GM12878 (cell line): ENCODE measurements at regions not wholly inside any gene's neighbourhood (a gene's known extent, or its start where the extent isn't known, plus 50 kb on each side); places are given as distances from the start of the nearest gene placed in this dataset.

Experiments
- ATAC-seq: fragments of 200-7000 bp; cut with Tn5 transposase; 3 replicates; pipeline ENCODE4 v1.9.1; 2020; ENCODE audit warnings: mild to moderate bottlenecking, moderate library complexity
- BruUV-seq: library from RNA; stranded (reverse); fragments of 400-500 nt; replicated peaks from 2 replicates; lab custom pipeline; 2021; lab: Mats Ljungman, UMichigan
- CTCF ChIA-PET: fragments of 300-600 bp; sonication (Branson Sonifier 250); formaldehyde crosslinking; extraction: SDS; loops from one replicate; lab custom pipeline; 2021; ENCODE audit warnings: inconsistent platforms; lab: Yijun Ruan, JAX
- POLR2A ChIA-PET: fragments of 350-600 bp; formaldehyde crosslinking; extraction: SDS; loops from one replicate; lab custom pipeline; 2021; ENCODE audit warnings: inconsistent platforms; lab: Charles Lee
- RAD21 ChIA-PET: fragments of 300-600 bp; sonication (Branson Sonifier 250); formaldehyde crosslinking; loops from one replicate; lab custom pipeline; 2023; ENCODE audit warnings: antibody characterized with exemption; ENCODE audit not compliant: unreplicated experiment; lab: Charles Lee
- SMC1A ChIA-PET: fragments of 300-600 bp; sonication (Branson Sonifier 250); formaldehyde crosslinking; loops from one replicate; lab custom pipeline; 2023; ENCODE audit not compliant: unreplicated experiment, uncharacterized antibody; lab: Charles Lee
- DNase-seq: peaks from one replicate; pipeline ENCODE4 v3.0.0-alpha.2; 2011; ENCODE audit warnings: low read depth, low spot score
- FAIRE-seq: peaks from 3 replicates; lab custom pipeline; 2011; peaks lifted over from hg19 to GRCh38; lab: Jason Lieb, UNC
- H2AFZ ChIP-seq: 2 replicates; pipeline ENCODE4 v1.6.0; 2011; ENCODE audit warnings: low read depth, low read length, control low read depth; ENCODE audit not compliant: control insufficient read depth
- H3K27ac ChIP-seq: 2 replicates; pipeline ENCODE4 v1.5.1; 2011; ENCODE audit warnings: control low read depth; ENCODE audit not compliant: control insufficient read depth, insufficient read depth
- H3K27me3 ChIP-seq, 2 experiments: replicated peaks in 1 of 2; 2 replicates each; pipeline versions ENCODE4 v1.6.0 to v1.6.1; 2011; ENCODE audit warnings: low read length in 1 of 2; ENCODE audit not compliant: control insufficient read depth in 2 of 2, insufficient read depth in 2 of 2
- H3K36me3 ChIP-seq, 2 experiments: 2 replicates each; pipeline ENCODE4 v1.5.1; 2011; ENCODE audit warnings: low read length in 1 of 2; ENCODE audit not compliant: control insufficient read depth in 2 of 2, insufficient read depth in 2 of 2
- H3K4me1 ChIP-seq: 2 replicates; pipeline ENCODE4 v1.6.1; 2011; ENCODE audit warnings: mild to moderate bottlenecking, low read length, moderate library complexity, mixed read lengths; ENCODE audit not compliant: control insufficient read depth, insufficient read depth
- H3K4me2 ChIP-seq: 2 replicates; pipeline ENCODE4 v1.6.0; 2011; ENCODE audit warnings: control low read depth; ENCODE audit not compliant: control insufficient read depth, insufficient read depth
- H3K4me3 ChIP-seq: fragments of 200-600 bp; sonication (generic); 2 replicates; pipeline ENCODE4 v1.5.1; 2016
- H3K79me2 ChIP-seq: 2 replicates; pipeline ENCODE4 v1.6.0; 2011; ENCODE audit warnings: low read length; ENCODE audit not compliant: control insufficient read depth, insufficient read depth
- H3K9ac ChIP-seq: 2 replicates; pipeline ENCODE4 v1.8.0; 2011; ENCODE audit warnings: low read length, control low read depth, mixed read lengths; ENCODE audit not compliant: control insufficient read depth, insufficient read depth
- H3K9me3 ChIP-seq: replicated peaks from 3 replicates; pipeline ENCODE4 v1.5.1; 2011; ENCODE audit warnings: mild to moderate bottlenecking, low read length; ENCODE audit not compliant: control insufficient read depth, insufficient read depth
- H4K20me1 ChIP-seq: 2 replicates; pipeline ENCODE4 v1.6.0; 2011; ENCODE audit not compliant: control insufficient read depth, insufficient read depth
- CEBPZ ChIP-seq: fragments of 150-350 bp; IDR thresholded peaks from 2 replicates; pipeline ENCODE4 v1.6.1; 2016; ENCODE audit warnings: low read depth, low read length
- E2F8 ChIP-seq: fragments of 450-650 bp; IDR thresholded peaks from 2 replicates; pipeline ENCODE4 v1.6.1; 2018; ENCODE audit warnings: mild to moderate bottlenecking, low read depth, moderate library complexity; ENCODE audit not compliant: partially characterized antibody
- GATAD2B ChIP-seq: fragments of 450-650 bp; conservative IDR thresholded peaks from 2 replicates; pipeline ENCODE4 v1.6.1; 2017; ENCODE audit warnings: low read depth, mild to moderate bottlenecking, moderate library complexity
- POU2F2 ChIP-seq: IDR thresholded peaks from 3 replicates; pipeline ENCODE4 v1.6.1; 2011; ENCODE audit warnings: low read depth, mild to moderate bottlenecking, low read length, borderline replicate concordance
- SMAD1 ChIP-seq: fragments of 450-650 bp; IDR thresholded peaks from 2 replicates; pipeline ENCODE4 v1.6.1; 2018; ENCODE audit warnings: mild to moderate bottlenecking, low read depth; ENCODE audit not compliant: partially characterized antibody
- SUZ12 ChIP-seq: fragments of 200-600 bp; sonication (generic); IDR thresholded peaks from one replicate; pipeline ENCODE4 v1.6.1; 2018; ENCODE audit warnings: antibody characterized with exemption, mild to moderate bottlenecking; ENCODE audit not compliant: unreplicated experiment
- WGBS: methylation state at CpG from one replicate; pipeline ENCODE4 v1.1.6; 2016; ENCODE audit warnings: low lambda C conversion rate; ENCODE audit not compliant: insufficient replicate concordance, insufficient coverage; ENCODE audit errors: missing lambda C conversion rate; 5-methylcytosine and 5-hydroxymethylcytosine counted together
- in situ Hi-C: fragments of 300-500 bp; cut with MboI; formaldehyde crosslinking; loops from 9 replicates; pipeline ENCODE4 v1.14.3; 2018; ENCODE audit warnings: mixed read lengths
- intact Hi-C: fragments of 100-400 bp; cut with micrococcal nuclease; formaldehyde crosslinking; loops from one replicate; pipeline ENCODE4 v1.14.2; 2022; ENCODE audit not compliant: unreplicated experiment
- TF ChIP-seq, protein P1 (sequence below): fragments of 450-650 bp; formaldehyde crosslinking; IDR thresholded peaks from 2 replicates; pipeline ENCODE4 v1.5.0; 2022; ENCODE audit warnings: mild to moderate bottlenecking, missing genetic modification characterization
- TF ChIP-seq, protein P2 (sequence below): fragments of 450-650 bp; IDR thresholded peaks from 2 replicates; pipeline ENCODE4 v1.6.1; 2017; ENCODE audit warnings: mild to moderate bottlenecking

DNA sequence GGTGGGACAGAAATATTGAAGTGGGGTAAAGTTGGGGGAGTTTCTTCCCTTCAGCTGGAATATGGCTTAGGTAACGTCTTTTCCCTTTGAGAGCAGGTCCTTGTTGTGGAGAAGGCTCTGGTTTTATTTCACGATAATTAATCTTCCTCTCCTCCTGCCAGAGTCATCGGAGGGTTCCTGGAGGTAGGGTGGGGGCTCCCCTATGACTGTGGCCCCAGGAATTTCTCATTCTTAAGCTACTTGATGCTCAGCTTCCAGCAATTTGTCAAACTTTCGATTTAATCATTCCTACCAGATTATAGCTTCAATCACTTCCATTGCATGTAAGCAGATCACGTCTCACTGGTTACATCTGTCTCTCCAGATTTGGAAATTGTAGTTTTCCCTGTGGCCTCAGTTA lies 242.8 kb upstream of the PLET1 start (continued):
- TF ChIP-seq, protein P1, sequence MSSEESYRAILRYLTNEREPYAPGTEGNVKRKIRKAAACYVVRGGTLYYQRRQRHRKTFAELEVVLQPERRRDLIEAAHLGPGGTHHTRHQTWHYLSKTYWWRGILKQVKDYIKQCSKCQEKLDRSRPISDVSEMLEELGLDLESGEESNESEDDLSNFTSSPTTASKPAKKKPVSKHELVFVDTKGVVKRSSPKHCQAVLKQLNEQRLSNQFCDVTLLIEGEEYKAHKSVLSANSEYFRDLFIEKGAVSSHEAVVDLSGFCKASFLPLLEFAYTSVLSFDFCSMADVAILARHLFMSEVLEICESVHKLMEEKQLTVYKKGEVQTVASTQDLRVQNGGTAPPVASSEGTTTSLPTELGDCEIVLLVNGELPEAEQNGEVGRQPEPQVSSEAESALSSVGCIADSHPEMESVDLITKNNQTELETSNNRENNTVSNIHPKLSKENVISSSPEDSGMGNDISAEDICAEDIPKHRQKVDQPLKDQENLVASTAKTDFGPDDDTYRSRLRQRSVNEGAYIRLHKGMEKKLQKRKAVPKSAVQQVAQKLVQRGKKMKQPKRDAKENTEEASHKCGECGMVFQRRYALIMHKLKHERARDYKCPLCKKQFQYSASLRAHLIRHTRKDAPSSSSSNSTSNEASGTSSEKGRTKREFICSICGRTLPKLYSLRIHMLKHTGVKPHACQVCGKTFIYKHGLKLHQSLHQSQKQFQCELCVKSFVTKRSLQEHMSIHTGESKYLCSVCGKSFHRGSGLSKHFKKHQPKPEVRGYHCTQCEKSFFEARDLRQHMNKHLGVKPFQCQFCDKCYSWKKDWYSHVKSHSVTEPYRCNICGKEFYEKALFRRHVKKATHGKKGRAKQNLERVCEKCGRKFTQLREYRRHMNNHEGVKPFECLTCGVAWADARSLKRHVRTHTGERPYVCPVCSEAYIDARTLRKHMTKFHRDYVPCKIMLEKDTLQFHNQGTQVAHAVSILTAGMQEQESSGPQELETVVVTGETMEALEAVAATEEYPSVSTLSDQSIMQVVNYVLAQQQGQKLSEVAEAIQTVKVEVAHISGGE (CRISPR knock-in tag): no peak
- TF ChIP-seq SMAD1 (no peak), E2F8 (no peak)

- ChIA-PET SMC1A (no interaction called here), RAD21 (no interaction called here), POLR2A (no interaction called here), CTCF (no interaction called here)
- in situ Hi-C loops: no loop called here
- DNase-seq (no peak), ATAC-seq (no peak), FAIRE-seq (no peak)
- H4K20me1 ChIP-seq: no peaks in the 10 kb centered on the region
- H3K27ac ChIP-seq: no peak overlapping the region
- no TSS peak for BruUV-seq
- no peak overlapping the region for H3K4me3 ChIP-seq
- H3K4me2 ChIP-seq: no peak overlapping the region
- no peaks in the 10 kb centered on the region for H3K9me3 ChIP-seq
- H3K9ac ChIP-seq: no peak overlapping the region
- WGBS: 94% methylated on average over 1 of the region's 1 CpG
- intact Hi-C loops: no loop called here
- H3K79me2 ChIP-seq: no peaks in the 10 kb centered on the region
- no peak overlapping the region for H2AFZ ChIP-seq
- peaks cover 1 to 4% of the 10 kb centered on the region in 2 experiments; a peak in 2 of 4 replicates for H3K27me3 ChIP-seq
- no peaks in the 10 kb centered on the region for H3K36me3 ChIP-seq
- H3K4me1 ChIP-seq: no peaks in the 10 kb centered on the region
- no peak for TF ChIP-seq CEBPZ
- TF ChIP-seq POU2F2: no peak
- TF ChIP-seq, protein P2, sequence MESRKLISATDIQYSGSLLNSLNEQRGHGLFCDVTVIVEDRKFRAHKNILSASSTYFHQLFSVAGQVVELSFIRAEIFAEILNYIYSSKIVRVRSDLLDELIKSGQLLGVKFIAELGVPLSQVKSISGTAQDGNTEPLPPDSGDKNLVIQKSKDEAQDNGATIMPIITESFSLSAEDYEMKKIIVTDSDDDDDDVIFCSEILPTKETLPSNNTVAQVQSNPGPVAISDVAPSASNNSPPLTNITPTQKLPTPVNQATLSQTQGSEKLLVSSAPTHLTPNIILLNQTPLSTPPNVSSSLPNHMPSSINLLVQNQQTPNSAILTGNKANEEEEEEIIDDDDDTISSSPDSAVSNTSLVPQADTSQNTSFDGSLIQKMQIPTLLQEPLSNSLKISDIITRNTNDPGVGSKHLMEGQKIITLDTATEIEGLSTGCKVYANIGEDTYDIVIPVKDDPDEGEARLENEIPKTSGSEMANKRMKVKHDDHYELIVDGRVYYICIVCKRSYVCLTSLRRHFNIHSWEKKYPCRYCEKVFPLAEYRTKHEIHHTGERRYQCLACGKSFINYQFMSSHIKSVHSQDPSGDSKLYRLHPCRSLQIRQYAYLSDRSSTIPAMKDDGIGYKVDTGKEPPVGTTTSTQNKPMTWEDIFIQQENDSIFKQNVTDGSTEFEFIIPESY: no peak
- TF ChIP-seq SUZ12: no peak
- no peak for TF ChIP-seq GATAD2B
These were observed 243.4 kb upstream of the PLET1 start for GRCh38 chr11:112504056-112504455.
